CD4-positive, alpha-beta T cell treated with Interleukin-12 subunit alpha and Interleukin-12 subunit beta, for 1 hour (primary cell): ENCODE measurements at regions not wholly inside any gene's neighbourhood (a gene's known extent, or its start where the extent isn't known, plus 50 kb on each side); places are given as distances from the start of the nearest gene placed in this dataset.
"Not testable (repeated sequence)": the region's sequence is repeated elsewhere in the genome, so short reads cannot be mapped to it uniquely, and the experiment has no call there.

Source experiments
- DNase-seq: peaks from one replicate; pipeline ENCODE4 v3.0.0-alpha.2; 2020

GRCh38 chr2:38243186-38243880 is 133.7 kb downstream of the ATL2 start:
- no peak for DNase-seq

- no peak for DNase-seq
Measured at GRCh38 chr2:38239452-38239851, 137.6 kb downstream of the ATL2 start.

GRCh38 chr2:38238705-38239104 is 138.4 kb downstream of the ATL2 start:
- not testable (repeated sequence) for DNase-seq

- DNase-seq, result no peak
Measured at GRCh38 chr2:38237311-38237710, 139.8 kb downstream of the ATL2 start.

GRCh38 chr2:38233231-38233983 is 143.7 kb downstream of the ATL2 start:
- DNase-seq, result no peak

- DNase-seq, result no peak
Measured at GRCh38 chr2:38232454-38232853, 144.6 kb downstream of the ATL2 start.

- DNase-seq, result no peak
Measured at GRCh38 chr2:38230756-38231155, 146.3 kb downstream of the ATL2 start.

- no peak for DNase-seq
Measured at GRCh38 chr2:38228753-38229152, 148.3 kb downstream of the ATL2 start.

GRCh38 chr2:38224821-38225437 is 149.0 kb upstream of the CYP1B1 start:
- DNase-seq, result no peak

GRCh38 chr2:38224181-38224580 is 148.2 kb upstream of the CYP1B1 start:
- DNase-seq, result no peak

GRCh38 chr2:38223256-38223655 is 147.3 kb upstream of the CYP1B1 start:
- DNase-seq, result no peak

GRCh38 chr2:38220164-38220563 is 144.2 kb upstream of the CYP1B1 start:
- no peak for DNase-seq

GRCh38 chr2:38218995-38219394 is 143.0 kb upstream of the CYP1B1 start:
- DNase-seq, result no peak

GRCh38 chr2:38218591-38218991 is 142.6 kb upstream of the CYP1B1 start:
- no peak for DNase-seq

- DNase-seq, result no peak
Measured at GRCh38 chr2:38217401-38218188, 141.6 kb upstream of the CYP1B1 start.

GRCh38 chr2:38216886-38217285 is 140.9 kb upstream of the CYP1B1 start:
- no peak for DNase-seq

GRCh38 chr2:38215993-38216392 is 140.0 kb upstream of the CYP1B1 start:
- DNase-seq, result no peak

GRCh38 chr2:38215522-38215921 is 139.6 kb upstream of the CYP1B1 start:
- DNase-seq, result no peak

- no peak for DNase-seq
Measured at GRCh38 chr2:38214209-38214717, 138.3 kb upstream of the CYP1B1 start.

GRCh38 chr2:38213619-38214167 is 137.7 kb upstream of the CYP1B1 start:
- no peak for DNase-seq

- DNase-seq, result no peak
Measured at GRCh38 chr2:38212312-38212711, 136.4 kb upstream of the CYP1B1 start.

- no peak for DNase-seq
Measured at GRCh38 chr2:38207168-38207567, 131.2 kb upstream of the CYP1B1 start.

GRCh38 chr2:38203446-38203810 is 127.5 kb upstream of the CYP1B1 start:
- DNase-seq, result no peak
